ENCODE measurements at regions not wholly inside any gene's neighbourhood (a gene's known extent, or its start where the extent isn't known, plus 50 kb on each side); places are given as distances from the start of the nearest gene placed in this dataset.

DNA sequence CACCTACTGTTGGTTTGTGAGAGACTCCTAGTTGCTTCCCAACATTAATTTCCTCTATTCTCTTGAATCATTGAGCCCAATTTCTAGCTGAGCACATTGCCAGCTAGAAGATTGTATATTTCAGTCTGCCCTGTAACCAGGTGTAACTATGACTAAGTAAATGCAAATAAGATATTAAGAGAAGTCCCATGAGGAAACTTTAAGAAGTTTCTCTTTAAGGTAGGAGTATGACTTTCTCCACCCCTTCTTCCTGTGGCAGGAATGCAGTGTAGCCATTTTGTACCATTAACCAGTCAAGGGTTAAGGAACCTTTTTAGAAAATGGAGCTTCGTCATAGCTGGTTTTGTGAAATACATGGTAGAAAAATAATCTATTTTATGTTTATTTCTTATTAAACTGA, 534.2 kb upstream of the RGS18 start:
- TF ChIP-seq, protein P1, sequence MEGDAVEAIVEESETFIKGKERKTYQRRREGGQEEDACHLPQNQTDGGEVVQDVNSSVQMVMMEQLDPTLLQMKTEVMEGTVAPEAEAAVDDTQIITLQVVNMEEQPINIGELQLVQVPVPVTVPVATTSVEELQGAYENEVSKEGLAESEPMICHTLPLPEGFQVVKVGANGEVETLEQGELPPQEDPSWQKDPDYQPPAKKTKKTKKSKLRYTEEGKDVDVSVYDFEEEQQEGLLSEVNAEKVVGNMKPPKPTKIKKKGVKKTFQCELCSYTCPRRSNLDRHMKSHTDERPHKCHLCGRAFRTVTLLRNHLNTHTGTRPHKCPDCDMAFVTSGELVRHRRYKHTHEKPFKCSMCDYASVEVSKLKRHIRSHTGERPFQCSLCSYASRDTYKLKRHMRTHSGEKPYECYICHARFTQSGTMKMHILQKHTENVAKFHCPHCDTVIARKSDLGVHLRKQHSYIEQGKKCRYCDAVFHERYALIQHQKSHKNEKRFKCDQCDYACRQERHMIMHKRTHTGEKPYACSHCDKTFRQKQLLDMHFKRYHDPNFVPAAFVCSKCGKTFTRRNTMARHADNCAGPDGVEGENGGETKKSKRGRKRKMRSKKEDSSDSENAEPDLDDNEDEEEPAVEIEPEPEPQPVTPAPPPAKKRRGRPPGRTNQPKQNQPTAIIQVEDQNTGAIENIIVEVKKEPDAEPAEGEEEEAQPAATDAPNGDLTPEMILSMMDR (IDR thresholded peaks at IDR 0.05): no peak
- TF ChIP-seq POLR2A (IDR thresholded peaks at IDR 0.05) (no peak), POLR2AphosphoS5 (IDR thresholded peaks at IDR 0.05) (no peak)

All from upper lobe of left lung (tissue), 4 donors.